ENCODE measurements at regions not wholly inside any gene's neighbourhood (a gene's known extent, or its start where the extent isn't known, plus 50 kb on each side); places are given as distances from the start of the nearest gene placed in this dataset.
"Not testable (repeated sequence)": the region's sequence is repeated elsewhere in the genome, so short reads cannot be mapped to it uniquely, and the experiment has no call there.

- DNase-seq: no peak
These were observed 272.6 kb downstream of the MATN1 start for GRCh38 chr1:30450818-30451233.

- DNase-seq: no peak
These were observed 273.1 kb downstream of the MATN1 start for GRCh38 chr1:30450148-30450817.

DNA sequence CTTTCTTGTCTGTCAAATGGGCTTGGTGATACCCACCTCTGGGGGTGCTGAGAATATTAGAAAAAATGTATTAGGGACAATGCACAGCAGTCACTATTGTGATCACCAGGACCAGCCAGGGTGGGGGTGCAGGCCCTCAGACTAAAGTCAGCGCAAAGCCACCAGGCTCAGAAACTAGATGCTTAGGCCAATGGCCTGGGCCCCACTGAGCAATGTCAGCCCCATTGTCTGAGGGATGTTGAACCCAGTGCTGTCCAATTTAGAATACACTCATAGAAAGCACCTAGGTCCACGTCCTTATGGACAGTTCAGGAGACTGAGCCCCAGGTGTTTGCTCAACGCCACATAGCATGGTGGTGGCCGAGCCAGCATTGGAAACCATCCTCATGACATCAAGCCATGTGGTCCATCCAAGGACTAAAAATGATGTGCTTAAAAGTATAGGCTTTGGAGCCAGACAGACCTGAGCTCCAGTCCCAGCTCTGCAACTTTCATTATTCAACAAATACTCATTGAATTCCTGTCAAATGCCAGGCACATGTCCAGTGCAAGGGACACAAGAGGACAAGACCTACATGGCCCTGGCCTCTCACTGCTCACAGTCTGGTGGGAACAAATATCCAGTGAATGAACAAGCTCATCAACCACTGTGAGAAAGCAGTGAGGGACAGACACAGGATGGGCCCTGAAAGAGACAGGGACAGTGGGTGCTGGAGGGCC is 273.8 kb downstream of the MATN1 start:
- no peak for DNase-seq

- no peak for DNase-seq
These were observed 274.4 kb downstream of the MATN1 start for GRCh38 chr1:30449003-30449402.

DNA sequence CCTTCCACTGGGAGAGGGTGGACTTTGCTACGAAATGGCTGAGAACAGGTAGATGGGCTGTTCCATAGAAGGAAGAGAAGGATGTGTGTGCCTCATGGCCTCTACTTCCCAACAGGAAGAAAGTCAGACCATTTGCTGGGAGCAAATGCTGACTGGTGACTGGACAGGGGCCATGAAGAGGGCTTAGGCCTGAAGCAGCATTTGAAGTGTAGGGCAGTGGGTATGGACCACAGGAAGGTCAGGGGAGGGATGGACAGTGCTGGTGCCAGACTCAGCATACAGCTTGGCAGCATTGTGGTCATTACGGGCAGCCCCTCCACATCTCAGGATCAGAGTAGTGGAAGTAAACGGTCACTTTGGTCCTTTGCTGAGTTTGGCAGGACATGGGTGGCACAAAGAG is 275.7 kb downstream of the MATN1 start:
- DNase-seq: no peak

DNA sequence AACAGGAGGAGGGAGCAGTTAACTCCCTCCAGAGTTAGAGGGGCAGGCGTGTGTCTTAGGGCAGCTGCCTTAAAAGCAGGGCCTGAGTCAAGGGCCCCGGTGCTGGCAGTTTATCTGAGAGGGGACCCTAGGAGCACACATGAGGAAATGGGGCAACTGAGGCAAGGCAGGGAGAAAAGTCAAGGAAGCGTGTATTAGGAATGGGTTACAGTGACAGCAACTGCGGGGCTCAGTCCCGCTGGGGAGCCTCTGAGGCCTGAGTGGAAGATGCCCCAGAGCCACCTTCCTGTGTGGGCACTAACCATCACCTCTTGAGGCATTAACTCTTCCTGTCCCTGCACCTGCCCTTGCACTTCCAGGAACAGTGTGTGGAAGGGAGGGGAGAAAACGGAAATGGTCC is 276.3 kb downstream of the MATN1 start:
- DNase-seq: no peak

DNA sequence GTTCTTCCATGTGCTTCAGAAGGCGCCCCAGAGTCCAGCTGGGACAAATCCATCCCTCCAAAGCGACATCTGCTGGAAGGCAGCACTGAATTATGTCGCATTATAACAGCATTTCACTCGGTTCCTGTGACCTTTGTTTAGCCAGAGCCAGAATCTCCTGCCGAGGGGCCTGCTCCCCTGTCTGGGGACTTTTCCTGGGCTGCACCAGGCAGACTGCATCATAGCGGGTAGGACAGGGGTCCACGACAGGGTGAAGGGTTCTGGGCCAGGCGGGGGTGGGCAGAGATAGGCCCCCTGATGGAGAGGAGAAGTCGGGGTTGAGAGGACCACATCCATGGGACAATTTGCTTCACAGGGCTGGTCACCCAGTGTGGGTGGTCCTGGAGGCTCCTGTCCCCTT is 276.9 kb downstream of the MATN1 start:
- no peak for DNase-seq

DNA sequence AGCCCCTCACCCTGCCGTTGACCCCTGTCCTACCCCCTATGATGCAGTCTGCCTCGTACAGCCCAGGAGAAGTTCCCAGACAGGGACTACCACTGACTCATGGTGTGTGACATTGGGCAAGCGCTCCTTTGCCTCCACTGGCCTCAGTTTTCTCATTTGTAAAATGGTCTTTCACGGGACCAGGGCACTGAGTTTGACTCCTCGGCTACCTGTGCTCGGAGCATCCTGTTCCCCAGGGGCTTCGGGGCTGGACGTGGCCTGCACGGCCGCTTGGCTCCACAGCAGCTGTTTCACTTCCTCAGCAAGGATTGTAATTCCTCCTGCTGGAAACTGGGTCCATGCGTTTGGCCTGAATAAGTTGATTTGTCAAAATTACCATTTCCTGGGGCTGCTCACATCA is 277.3 kb downstream of the MATN1 start:
- no peak for DNase-seq

- no peak for DNase-seq
These were observed 277.9 kb downstream of the MATN1 start for GRCh38 chr1:30445449-30445848.

- no peak for DNase-seq
These were observed 278.5 kb downstream of the MATN1 start for GRCh38 chr1:30444850-30445249.

DNA sequence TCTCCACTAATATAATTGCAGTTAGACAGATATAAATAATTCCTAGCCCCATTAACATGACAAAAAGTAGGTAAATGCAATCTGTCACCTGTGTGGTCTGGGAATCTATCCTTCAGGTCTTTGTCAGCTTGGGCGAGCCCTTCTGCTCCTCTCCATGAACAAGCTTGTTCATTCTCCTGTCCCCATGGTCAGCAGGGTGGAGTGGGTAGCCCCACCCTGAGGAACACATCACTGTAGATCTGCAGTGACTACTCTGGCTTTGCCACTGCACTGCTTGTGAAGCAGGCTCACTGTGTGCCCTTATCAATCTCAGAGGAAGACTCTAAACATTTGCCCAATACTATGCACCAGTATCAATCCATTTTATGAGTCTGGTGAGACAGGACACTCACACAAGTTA is 279.0 kb downstream of the MATN1 start:
- no peak for DNase-seq

- not testable (repeated sequence) for DNase-seq
These were observed 285.1 kb downstream of the MATN1 start for GRCh38 chr1:30438274-30438673.

GRCh38 chr1:30437059-30437576 is 286.3 kb downstream of the MATN1 start:
- no peak for DNase-seq

- DNase-seq: no peak
These were observed 295.8 kb downstream of the MATN1 start for GRCh38 chr1:30427545-30427944.

- DNase-seq: no peak
These were observed 298.3 kb downstream of the MATN1 start for GRCh38 chr1:30425046-30425445.

GRCh38 chr1:30423570-30423969 is 299.8 kb downstream of the MATN1 start:
- DNase-seq: no peak

DNA sequence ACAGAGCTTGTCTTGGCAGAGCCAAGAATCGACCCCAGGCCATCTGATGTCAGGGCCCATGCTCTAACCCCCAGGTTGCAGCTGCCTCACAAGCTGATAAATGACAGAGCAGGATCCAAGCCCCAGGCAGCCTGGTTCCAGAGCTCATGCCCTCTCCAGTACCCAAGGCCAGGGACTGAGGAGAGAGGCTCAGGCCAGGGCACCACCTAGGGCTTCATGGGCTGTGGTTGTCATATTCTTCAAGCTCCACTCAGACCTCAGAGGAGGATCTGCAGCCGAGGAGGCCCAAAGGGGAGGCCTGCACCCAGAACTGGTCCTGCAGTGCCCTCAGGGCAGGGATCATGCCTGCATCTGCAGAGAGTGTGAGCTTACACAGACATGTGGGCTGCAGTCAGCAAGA is 301.1 kb downstream of the MATN1 start:
- DNase-seq: no peak

DNA sequence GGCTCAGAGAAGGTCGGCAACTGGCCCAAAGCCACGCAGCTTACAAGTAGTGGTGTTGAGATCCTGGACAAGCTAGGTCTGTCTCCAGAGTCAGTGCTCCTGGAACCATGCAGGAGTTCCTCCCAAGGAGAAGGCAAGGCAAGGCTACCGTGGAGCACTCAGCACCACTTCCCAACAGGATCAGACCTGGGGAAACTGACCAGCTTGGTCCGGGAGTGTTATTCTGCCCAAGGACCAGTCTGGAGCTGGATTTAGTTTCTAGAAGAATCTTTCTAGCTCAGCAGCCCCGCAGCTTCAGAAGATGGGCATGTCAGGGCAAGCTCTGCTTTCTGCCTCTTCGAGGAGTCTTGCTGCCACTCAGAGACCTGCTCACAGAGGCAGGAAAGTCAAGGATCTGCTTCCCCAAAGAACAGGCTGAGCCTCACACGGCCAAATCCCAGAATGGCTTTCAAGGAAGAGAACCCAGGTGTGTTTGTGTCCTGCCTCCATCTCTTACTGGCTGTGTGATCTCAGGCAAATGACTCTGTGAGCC is 302.8 kb downstream of the MATN1 start:
- DNase-seq: no peak

GRCh38 chr1:30419831-30420230 is 303.6 kb downstream of the MATN1 start:
- DNase-seq: no peak

DNA sequence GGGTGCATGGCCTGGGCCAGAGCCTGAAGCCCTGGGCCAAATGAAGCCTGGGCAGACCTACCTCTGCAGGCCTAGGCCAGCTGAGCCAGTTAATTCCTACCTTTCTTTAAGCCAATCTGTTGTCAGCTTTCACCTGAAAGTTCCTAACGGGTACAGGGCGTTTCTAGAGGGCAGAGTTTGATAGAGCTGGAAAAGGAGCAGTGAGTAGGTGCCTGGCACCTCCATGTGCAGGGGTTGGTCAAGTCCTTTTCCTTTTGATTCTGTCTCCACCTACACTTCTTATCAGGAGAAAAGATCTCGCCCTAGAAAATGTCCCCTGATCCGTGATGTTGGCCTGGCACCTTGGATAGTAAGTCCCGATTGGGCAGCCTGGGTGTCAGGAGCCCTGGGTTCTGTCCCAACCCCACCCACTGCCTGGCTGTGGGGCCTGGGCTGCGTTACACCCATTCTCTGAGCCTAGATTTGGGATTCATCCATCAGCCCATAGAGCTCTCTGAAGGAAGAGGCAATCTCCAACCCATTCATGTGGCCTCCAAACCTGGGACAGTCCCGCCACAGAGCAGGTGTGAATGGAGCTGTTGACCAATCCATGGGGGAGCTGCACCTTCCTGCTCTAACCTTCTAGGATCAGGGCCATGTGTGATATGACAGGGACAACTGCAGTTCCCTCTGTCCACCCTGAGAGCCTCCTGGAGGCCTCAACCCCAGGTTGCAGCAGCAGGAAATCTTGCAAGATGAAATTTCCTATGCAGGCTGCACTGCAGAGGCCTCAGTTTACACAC is 304.3 kb downstream of the MATN1 start:
- no peak for DNase-seq

DNA sequence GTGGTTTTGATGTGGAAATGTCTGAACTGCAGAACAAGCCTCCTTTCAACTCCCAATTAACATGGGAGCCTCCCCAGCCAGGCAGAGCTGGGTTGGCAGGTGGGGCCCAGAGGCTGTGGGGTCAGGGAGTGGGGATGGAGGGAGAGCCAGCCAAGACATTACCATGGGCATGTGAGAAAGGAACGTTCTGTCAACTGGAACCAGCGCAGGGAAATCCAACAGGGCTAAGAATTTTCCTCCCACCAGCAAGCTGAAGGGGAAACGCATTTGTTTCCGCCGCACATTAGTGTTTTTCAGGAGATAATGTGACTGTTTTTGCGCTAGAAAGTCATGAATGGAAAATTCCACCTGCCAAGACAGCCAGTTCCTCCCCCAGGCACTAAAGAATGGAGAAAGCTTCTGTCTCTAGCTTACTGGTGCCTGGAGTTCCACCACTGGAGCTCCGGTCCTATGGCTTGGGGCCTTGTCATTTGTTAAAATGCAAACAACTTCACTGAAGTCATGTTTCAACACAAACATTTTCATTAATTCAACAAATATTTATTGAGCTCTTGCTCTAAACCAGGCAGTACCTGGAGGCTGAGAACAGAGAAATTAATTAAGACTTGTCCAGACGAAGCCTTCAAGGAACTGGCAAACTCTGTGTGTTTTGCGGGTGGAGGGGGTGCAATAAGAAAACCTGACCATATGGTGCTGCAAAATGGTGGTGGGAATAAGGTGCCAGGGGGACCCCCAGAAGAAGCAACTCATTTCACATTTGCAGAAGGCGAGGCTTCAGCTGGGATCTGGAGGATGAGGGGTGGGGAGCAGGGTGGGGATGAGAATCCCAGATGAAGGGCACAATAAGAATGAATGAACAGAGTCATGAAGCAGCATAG is 305.1 kb downstream of the MATN1 start:
- no peak for DNase-seq

DNA sequence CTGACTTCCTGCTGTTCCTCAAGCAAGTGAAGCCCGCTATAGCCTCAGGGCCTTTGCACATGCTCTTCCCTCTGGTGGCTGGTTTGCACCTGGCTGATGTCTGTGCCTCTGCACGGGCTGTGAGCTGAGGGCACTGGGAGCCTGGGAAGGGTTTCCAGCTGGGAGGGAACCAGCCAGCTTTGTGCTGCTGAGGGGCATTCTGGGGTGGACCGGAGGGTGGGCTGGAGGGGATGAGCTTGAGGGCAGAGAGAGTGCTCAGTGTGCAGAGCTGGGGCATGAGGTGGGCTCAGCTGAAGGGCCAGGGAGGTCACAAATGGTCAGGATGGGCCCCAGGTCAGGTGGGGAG is 305.7 kb downstream of the MATN1 start:
- no peak for DNase-seq
